ENCODE measurements at regions not wholly inside any gene's neighbourhood (a gene's known extent, or its start where the extent isn't known, plus 50 kb on each side); places are given as distances from the start of the nearest gene placed in this dataset.
"Not testable (repeated sequence)": the region's sequence is repeated elsewhere in the genome, so short reads cannot be mapped to it uniquely, and the experiment has no call there.

DNA sequence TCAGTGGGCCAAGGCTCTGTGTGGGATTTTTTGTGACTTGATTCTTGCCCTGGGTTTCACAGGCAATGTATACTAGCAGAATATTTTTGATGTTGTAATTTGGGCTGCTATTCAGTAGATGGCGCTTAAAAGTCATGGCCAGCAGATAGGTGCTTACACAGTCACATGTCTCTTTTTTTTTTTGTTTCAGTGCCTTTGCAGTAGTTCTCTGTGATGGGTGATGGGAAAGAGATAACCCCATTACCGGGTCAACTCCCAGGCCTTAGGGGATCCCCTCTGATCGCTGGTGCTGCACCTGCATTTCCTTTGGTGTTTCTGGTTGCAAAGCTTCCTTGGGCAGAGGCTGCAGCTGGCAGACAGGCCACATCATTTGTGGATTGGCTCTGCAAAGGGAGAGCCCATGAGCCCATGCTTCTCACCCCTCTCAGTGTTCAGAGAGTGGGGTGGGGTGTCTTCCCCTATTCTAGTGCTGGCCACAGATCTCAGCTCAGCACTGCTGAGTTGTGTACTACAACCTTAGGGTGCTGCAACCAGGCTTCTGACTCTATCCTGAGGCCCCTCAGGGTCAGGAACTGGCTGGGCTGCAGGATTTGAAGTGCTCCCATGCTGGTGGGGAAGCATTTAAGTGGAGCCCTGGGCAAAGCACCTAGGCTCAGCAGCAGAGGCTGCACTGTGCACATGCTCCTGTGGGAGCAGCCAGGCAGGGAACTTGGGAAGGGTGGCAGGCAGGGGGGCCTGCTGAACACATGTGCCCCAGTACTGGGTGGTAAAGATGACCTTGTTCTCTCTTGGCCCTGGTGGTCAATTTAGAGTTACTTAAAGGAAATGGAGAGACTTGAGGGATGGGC lies 219.8 kb upstream of the SPHKAP start:
- FAIRE-seq: no peak

- no peak for FAIRE-seq
Measured at GRCh38 chr2:228387776-228388175, 206.3 kb upstream of the SPHKAP start.

DNA sequence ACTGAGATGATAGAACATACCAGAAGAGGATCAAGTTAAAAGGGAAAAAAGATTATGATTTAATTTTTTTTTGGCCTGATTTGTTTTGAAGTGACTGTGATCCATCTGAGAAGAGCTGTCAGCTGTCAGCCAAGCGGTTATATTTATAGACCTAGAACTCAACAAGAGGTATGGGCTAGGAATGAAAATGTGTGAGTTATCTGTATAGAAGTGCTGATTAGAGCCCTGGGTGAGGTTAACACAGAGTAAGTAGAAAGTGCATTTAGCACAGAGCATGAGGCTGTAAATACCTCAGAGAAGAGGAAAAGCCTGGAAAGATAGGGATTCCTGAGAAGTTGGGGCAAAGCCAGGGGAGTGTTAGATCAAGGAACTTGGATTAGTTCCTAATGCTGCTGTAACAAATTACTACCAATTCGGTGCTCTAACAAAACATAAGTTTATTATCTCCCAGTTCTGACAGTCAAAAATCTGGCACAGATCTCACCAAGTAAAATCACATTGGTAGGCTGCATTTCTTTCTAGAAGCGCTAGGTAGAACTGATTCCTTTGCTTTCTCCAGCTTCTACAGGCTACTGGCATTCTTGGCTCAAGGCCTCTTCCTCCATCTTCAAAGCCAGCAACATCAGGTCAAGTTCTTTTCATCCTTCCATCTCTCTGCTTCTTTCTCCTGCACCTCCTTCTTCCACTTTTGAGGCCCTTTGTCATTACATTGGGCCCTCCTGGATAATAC lies 197.4 kb upstream of the SPHKAP start:
- no peak for FAIRE-seq

- no peak for FAIRE-seq
Measured at GRCh38 chr2:228378233-228378632, 196.7 kb upstream of the SPHKAP start.

DNA sequence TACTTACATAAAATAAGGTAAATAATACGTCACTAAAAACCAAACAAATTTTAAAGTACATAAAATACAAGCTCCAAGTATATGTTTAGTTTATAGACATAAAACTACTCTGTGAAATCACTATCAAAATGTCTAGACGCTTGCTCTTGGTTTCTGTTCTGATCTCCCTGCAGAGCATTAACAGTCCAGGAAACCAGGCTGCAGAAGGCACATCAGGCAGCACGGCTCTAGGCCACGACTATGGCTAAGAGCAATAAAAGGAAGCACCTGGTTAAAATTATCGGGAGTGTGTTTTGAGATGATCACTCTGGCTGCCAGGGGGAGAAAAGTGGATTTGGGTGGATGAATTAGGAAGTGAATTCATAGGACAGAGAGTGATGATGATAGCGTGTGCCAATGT lies 196.0 kb upstream of the SPHKAP start:
- FAIRE-seq: no peak

- FAIRE-seq: no peak
Measured at GRCh38 chr2:228374741-228375140, 193.3 kb upstream of the SPHKAP start.

DNA sequence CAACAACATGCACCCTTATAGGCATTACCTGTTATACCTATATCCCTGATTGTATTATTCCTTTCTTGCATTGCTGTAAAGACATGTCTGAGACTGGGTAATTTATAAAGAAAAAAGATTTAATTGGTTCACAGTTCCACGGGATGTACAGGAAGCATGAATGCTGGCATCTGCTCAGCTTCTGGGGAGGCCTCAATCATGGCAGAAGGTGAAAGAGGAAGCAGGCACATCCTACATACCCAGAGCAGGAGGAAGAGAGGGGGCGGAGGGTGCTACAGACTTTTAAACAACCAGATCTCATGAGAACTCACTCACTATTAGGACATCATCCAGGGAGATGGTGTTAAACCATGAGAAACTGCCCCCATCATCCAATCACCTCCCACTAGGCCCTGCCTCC lies 191.7 kb upstream of the SPHKAP start:
- no peak for FAIRE-seq

DNA sequence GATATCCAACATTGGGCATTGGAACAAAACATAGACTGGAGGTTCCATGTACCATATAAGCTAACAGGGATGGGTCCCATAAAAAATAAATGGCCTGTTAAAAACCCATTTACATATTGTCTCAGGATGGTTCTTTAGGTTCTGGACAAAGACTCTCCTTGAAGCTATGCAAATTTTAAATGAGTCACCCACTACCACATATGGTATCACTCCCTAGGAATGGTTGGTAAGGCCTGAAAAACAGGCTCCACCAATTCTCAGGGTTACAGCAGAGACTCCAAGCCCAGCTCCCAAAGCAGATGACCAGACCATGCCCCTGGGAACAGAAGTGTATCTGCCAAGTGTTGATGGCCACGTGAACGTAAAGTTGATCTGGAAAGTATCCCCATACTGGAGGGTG lies 190.7 kb upstream of the SPHKAP start:
- no peak for FAIRE-seq

DNA sequence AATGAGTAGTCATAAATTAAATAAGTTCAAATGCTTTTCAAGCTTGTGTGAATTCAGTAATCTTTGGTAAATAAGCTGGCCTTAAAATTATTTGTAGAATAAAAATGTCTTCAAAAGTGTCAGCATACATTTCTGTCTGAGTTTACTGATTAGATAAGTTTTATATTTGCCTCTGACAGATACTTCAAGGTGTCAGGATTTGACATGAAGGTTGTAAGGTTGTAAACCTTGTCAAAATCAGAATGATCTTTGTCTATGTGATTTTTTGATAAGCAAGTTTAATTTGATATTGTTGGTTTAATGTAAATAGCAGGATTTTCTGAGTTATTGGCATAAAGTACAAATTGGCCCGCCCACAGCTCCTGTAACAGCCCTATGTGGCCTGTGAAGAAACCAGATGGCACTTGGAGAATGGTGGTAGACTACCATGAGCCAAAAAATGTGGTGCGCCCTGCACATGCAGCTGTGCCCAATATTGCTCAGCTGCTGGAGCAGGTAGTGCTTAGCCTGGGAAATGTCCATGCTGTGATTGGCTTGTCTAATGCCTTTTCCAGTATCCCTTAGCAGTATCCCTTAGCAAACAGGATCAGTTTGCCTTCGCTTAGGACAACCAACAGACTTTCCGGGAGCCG lies 188.0 kb upstream of the SPHKAP start:
- FAIRE-seq: no peak

GRCh38 chr2:228367356-228367755 lies 185.9 kb upstream of the SPHKAP start:
- FAIRE-seq: no peak

DNA sequence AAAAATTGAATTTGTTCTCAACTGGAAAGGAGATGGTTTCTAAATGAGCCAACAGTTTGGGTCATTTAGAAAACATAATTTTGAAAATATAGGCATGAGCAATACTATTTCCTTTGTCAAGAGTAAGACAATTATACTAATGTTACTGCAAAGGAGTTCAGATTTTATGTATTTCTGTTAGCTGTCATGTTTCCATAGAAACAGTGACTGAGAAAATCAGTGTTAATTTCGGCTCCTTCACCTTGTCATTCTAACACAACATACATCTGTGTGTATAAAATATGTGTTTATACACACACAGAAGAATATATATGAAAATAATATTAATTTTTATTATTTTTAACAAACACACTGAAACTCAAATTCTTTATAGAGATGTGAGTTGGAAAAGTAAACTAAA lies 178.0 kb upstream of the SPHKAP start:
- FAIRE-seq: no peak

GRCh38 chr2:228355897-228356296 lies 174.4 kb upstream of the SPHKAP start:
- FAIRE-seq: no peak

DNA sequence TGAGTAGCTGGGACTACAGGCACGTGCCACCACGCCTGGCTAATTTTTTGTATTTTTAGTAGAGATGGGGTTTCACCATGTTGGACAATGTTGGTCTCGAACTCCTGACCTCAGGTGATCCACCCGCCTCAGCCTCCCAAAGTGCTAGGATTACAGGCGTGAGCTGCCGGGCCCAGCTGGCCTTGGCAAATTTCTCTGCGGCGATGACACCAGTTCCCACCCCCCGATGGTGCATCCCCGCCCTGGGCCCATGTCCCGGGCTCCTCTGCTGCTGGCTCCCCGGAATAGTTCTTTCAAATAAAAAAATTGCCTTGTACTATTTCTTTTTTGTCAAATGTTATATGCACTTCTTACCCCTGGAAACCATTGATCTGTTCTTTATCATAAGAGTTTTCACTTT lies 171.5 kb upstream of the SPHKAP start:
- not testable (repeated sequence) for FAIRE-seq

- FAIRE-seq: no peak
Measured at GRCh38 chr2:228352048-228352447, 170.6 kb upstream of the SPHKAP start.

DNA sequence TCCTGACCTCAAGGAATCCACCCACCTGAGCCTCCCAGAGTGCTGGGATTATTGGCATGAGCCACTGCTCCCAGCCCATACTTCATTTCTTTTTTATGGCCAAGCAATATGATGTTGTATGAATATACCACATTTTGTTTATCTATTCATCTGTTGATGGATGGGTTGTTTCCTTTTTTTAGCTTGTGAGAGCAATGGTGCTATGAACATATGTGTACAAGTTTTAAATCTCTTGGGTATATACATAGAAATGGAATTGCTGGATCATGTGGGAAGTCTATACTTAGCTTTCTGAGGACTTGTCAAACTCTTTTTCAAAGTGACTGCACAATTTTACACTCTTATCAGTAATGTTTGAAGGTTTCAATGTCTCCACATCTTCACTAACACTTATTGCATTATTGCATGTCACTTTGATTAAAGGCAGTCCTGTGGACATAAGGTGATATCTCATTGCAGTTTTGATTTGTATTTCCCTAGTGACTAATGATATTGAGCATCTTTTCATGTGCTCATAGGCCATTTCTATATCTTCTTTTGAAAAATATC lies 167.1 kb upstream of the SPHKAP start:
- no peak for FAIRE-seq

- no peak for FAIRE-seq
Measured at GRCh38 chr2:228344531-228344930, 163.0 kb upstream of the SPHKAP start.

DNA sequence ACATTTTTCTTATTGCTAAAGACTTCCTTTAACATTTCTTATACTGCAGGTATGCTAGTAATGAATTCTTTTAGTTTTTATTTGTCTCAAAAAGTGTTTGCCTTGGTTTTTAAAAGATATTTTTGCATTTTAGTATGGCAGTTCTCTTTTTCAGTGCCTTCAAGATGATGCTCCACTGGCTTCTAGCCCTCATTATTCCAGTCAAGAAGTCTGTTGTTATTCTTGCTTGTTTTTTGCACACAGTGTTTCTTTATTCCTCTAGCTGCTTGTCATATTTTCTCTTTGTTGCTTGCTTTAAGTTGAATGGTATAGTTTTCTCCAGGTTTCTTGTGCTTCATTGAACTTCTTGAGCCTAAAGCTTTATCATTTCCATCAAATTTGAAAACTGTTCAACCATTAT lies 158.0 kb upstream of the SPHKAP start:
- no peak for FAIRE-seq

DNA sequence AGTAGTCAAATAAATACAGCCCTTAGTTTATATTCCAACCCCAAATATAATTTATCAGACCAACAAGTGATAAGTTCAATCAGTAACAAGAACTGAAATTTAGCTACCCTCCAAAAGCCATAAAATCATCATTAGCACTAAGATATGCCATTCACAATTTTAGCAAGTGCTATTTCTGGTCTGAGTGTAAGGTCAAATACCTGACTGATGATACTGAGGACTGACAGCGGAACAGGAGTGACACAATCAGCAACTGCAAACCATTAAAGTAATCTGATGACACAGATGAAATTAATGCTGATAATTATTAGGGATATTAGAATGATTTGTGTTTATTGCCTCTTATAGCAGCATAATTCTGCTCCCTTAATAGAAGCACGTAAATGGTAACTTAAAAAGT lies 152.7 kb upstream of the SPHKAP start:
- no peak for FAIRE-seq

DNA sequence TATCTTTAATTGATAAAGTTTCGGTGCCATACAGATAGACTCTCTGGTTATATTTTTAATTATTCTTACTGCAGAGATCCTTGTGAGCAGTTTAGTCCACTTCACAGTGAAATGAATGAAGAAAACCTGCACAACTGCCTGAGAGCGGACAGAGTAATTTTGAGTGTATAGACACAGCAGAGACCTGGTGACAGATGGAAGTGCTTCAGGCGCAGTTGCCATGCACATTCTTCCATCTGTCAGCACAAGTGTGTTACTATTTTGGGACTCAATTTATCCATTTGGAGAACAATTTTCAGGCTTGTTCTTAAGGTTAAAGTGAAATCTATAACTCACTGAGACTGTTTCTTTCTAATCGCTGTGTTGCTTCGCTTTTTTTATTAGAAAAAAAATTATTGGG lies 147.8 kb upstream of the SPHKAP start:
- FAIRE-seq: no peak

- FAIRE-seq: no peak
Measured at GRCh38 chr2:228321015-228321414, 139.5 kb upstream of the SPHKAP start.

DNA sequence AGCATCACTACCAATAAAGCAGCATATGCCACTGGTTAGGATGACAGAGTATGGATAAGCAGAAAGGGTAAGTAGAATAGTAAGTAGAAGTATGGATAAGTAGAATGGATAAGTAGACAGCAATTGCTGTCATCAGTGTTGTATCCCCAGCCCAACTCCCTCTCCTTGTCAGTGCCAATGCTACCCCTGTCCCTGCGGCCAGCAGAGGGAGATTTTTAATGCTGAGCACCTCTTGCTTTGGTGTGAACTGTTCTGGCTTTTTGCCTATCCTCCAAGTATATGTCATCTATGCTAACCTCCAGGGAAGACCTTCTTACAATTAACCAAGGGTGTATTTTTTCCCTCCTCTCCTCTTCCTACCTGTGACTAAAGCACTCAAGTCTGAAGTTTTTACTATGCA lies 136.7 kb upstream of the SPHKAP start:
- FAIRE-seq: no peak

- FAIRE-seq: no peak
Measured at GRCh38 chr2:228312172-228312571, 130.7 kb upstream of the SPHKAP start.

DNA sequence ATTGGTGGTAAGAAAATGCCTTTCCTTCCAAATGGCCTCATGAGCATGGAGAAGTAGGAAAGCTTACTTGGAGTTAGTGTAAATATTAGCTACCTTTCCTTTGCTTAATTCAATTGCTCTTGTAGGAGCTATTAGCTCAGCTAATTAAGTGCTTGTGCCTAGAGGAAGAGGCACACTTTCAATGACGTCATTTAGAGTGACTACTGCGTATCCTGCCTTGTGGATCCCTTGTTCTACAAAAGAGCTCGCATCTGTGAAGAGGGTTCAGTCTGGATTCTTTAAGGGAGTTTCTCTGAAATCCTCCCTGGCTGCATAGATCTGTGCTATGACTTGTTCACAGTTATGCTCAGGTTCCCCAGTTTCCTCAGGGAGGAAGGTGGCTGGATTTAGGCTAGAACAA lies 122.5 kb upstream of the SPHKAP start:
- no peak for FAIRE-seq
